ENCODE measurements at regions not wholly inside any gene's neighbourhood (a gene's known extent, or its start where the extent isn't known, plus 50 kb on each side); places are given as distances from the start of the nearest gene placed in this dataset.

DNA sequence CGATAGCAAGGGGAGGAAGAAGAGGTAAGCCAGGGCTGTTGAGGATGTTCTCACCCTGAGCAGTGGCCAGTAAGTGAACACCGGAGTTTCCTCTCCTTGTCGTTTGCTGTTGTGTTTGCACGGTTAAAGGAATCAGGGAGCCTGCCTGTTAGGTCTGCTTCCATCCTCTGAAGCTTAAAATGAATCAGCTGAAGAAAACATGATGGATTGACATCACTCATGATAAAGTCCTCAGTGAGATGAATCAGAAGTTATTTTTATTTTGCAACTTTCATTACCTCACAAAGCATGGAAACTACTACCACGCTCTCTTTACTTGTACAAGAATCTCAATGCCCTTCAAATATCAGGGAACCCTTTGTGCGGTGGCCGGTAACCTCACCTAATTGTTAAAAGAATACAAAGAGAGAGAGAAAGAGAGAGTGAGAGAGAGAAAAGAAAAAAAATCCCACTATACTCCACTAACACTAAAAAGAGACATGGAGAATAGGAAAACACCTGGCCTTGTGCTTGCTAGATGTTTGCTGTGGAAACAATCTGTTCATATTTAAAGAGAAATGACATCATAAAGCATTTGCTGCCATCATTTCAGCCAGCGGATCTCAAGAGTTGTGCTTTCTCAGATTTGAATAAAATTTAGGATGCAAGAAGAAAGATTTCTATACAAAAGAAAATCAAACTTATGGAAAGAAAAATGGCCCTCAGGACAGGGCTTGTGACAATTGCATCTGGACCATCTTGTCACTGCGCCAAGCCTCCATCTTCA is 441.6 kb upstream of the SALL1 start:
- no peaks in the 10 kb centered on the region for H3K27me3 ChIP-seq
- H3K4me1 ChIP-seq: peaks cover 58% of the 10 kb centered on the region
- no peak overlapping the region for H3K4me3 ChIP-seq
- peaks cover 21% of the 10 kb centered on the region for H3K9me3 ChIP-seq
- H3K27ac ChIP-seq: no peak overlapping the region
- no peaks in the 10 kb centered on the region for H3K36me3 ChIP-seq
- peak overlapping the region; percentile 47 for H3K4me2 ChIP-seq
- H4K20me1 ChIP-seq: no peaks in the 10 kb centered on the region
- no peak for TF ChIP-seq Cebpa-rat (IDR thresholded peaks at IDR 0.05)
- no peak overlapping the region for H3K9ac ChIP-seq

DNA sequence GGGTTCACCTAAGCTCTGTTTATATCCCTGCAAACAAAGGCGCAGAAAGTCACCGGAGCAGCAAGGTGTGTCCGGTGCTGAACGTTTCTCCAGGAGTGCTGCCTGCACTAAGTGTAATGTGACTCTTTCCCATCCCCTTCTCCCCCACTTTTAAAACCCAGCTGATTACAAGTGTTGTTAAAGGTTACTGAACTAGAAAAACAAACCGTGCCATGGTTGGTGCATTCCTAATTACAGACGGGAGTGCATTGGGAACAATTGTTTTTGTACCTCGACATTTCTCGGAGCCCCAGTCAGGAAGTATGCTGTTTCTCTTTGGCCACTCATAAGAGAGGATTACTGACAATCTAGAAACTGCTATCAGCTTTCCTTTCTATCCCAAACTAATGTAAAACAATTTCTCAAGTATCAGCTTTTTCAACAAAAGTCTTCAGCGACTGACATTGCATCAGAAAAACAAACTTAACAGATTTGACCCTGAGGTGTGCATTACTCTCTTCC is 441.0 kb upstream of the SALL1 start:
- peak overlapping the region; percentile 47 for H3K4me2 ChIP-seq
- H3K4me1 ChIP-seq: peaks cover 52% of the 10 kb centered on the region
- H3K9ac ChIP-seq: no peak overlapping the region
- peaks cover 14% of the 10 kb centered on the region for H3K9me3 ChIP-seq
- H4K20me1 ChIP-seq: no peaks in the 10 kb centered on the region
- no peaks in the 10 kb centered on the region for H3K27me3 ChIP-seq
- H3K27ac ChIP-seq: no peak overlapping the region
- H3K4me3 ChIP-seq: no peak overlapping the region
- no peaks in the 10 kb centered on the region for H3K36me3 ChIP-seq
- no peak for TF ChIP-seq Cebpa-rat (IDR thresholded peaks at IDR 0.05)

DNA sequence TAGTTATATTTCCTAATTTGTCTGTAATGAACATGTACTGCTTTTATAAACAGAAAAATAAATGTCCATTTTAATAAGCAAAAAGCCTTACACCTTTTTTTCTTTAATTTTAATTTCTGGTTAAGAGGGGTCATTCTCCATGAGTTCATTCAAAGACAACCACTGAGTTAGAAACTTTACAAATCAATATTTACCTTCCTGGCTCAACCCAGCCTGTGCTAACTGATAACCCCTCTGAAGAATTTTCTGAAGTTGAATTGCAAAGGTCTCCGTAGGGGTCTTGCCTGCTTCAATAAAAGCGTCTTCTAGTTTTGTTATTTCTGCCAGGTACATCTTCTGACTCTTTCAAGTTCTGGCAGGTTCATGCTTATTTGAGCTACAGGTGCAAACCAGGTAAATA is 440.4 kb upstream of the SALL1 start:
- TF ChIP-seq Cebpa-rat (IDR thresholded peaks at IDR 0.05): no peak

DNA sequence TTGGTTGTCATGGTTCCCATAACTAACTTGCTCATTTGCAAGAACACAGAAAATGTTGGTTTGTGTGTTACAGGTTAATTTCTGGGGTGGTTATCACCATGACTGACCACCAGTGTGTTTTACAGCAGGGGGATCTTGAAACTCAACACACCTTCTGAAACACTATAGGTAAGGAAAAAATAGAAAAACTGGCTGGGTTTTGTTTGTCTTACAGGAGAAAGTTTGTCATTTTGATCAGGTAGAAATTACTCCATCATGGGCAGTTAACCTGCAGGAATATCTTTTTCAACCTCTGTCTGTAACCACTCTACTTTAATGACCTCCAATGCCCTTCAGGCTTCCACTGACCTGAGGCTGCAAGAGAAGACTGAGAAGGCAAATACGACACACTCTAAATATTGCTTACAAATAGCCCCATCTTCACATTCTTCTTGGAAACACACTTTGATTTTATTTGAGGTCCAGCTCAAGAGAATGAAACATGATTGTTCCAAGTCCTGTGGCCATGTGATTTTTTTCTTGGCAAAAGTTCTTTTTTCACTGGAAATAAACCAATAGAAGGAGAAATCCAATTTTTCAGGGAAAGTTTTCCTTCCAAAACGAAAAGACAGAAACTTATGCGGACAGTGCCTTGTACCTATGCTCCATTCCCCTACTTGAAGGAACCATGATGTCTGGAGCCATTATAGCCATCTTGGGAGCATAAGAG is 428.7 kb upstream of the SALL1 start:
- TF ChIP-seq Cebpa-rat (IDR thresholded peaks at IDR 0.05): no peak
- no peaks in the 10 kb centered on the region for H3K9me3 ChIP-seq
- no peaks in the 10 kb centered on the region for H3K27me3 ChIP-seq

More for the DNA sequence above, 440.4 kb upstream of the SALL1 start:
- Histone ChIP-seq H3K4me2 (peak overlapping the region; percentile 47), H3K36me3 (no peaks in the 10 kb centered on the region), H4K20me1 (no peaks in the 10 kb centered on the region), H3K4me1 (peaks cover 50% of the 10 kb centered on the region), H3K9me3 (peaks cover 8% of the 10 kb centered on the region), H3K27ac (no peak overlapping the region), H3K4me3 (no peak overlapping the region), H3K27me3 (no peaks in the 10 kb centered on the region), H3K9ac (no peak overlapping the region)

DNA sequence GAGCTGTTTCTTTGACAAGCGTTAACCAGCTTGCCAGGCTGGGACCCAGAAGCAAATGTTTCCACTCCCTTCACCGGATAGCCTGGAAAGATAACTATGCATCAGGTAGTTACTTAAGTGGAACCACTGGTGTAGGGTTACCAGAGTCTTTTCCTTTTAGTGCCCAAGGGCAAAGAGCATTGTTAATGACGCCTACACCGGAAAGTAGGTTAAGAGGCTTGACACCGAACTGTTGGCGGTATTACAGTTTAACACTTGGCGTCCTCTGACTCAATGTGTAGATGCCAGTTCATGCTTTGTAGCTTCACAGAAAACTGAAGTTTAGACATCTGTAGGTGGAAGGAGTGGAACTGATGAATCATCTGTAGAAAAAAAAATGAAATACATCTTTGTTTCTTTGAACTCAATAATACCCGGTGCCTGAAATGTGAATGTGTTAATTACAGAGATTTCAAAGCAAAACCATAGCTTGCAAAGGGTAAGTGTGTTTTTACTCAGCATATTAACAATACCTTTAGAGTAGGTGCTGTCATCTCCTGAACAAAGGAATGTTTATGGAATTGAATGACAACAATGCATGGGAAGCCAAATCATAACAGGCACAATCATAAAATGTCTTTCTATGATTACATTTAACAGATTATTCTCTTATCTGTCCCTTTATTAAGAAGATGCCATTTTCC is 426.7 kb upstream of the SALL1 start:
- no peak for TF ChIP-seq Cebpa-rat (IDR thresholded peaks at IDR 0.05)
- Histone ChIP-seq H3K27me3 (no peaks in the 10 kb centered on the region), H3K4me1 (peaks cover 21% of the 10 kb centered on the region), H3K9ac (no peak overlapping the region), H4K20me1 (no peaks in the 10 kb centered on the region), H3K27ac (no peak overlapping the region), H3K9me3 (no peaks in the 10 kb centered on the region), H3K36me3 (no peaks in the 10 kb centered on the region), H3K4me3 (no peak overlapping the region), H3K4me2 (peak overlapping the region; percentile 50)

More for the DNA sequence above, 428.7 kb upstream of the SALL1 start:
- Histone ChIP-seq H3K27ac (no peak overlapping the region), H3K4me3 (no peak overlapping the region), H3K36me3 (no peaks in the 10 kb centered on the region), H3K4me2 (no peak overlapping the region), H4K20me1 (no peaks in the 10 kb centered on the region), H3K9ac (no peak overlapping the region), H3K4me1 (peaks cover 21% of the 10 kb centered on the region)

DNA sequence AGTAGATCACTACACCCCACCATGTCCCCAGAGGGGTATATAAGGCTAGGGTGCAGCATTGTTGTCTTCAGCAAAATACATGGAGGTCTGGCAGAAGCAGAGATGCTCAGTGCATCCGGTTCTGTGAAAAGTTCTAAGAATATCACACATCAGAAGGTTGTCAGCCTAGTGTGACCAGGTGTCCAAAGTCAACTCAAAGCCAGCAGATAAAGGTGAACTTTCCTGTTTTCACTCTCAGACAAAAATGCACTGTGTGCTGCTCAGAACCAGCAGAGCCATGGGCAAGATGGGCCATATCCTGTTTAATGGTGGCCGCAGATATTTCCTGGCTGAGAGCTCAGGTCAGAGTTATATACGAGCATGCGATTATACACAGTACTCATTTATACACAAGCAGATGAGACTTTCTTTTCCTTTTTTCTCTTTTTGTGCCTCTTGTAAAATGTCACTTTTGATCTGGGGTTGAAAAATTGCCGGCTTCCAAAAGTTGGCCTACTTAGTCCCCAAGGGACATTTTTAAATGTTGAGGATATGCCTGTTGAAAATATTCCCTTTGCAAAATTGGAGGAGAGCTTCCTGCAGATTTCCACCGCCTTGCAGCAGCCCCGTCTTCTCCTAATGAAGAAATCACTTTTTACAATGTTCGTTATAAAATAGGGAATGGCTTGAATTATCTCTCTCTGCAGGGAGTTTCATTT is 425.6 kb upstream of the SALL1 start:
- Histone ChIP-seq H4K20me1 (no peaks in the 10 kb centered on the region), H3K4me2 (peak overlapping the region; percentile 50), H3K27me3 (no peaks in the 10 kb centered on the region)

DNA sequence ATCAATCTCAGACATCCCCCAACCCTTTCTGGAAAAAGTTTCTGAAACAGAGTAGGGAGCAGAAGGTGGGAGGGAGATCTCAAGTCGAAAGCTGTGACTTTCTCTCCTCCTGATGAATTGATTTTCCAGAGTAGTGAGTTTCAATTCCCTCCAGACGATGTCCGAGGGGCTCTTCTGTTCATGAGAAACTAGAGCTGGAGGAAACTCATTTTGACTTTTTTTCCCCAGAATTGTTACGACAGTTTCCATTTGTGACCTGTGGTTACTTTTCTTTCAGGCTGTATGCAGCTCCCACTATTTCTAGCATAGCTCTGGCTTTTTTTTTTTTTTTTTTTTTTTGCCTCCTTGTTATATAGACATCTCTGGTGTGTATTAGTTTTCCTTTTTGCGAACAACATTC is 422.1 kb upstream of the SALL1 start:
- Histone ChIP-seq H3K9ac (no peak overlapping the region), H4K20me1 (no peaks in the 10 kb centered on the region), H3K27me3 (no peaks in the 10 kb centered on the region), H3K27ac (no peak overlapping the region), H3K36me3 (no peaks in the 10 kb centered on the region), H3K4me3 (no peak overlapping the region), H3K4me1 (peaks cover 52% of the 10 kb centered on the region), H3K4me2 (no peak overlapping the region), H3K9me3 (no peaks in the 10 kb centered on the region)
- no peak for TF ChIP-seq Cebpa-rat (IDR thresholded peaks at IDR 0.05)

More for the DNA sequence above, 425.6 kb upstream of the SALL1 start:
- no peak overlapping the region for H3K9ac ChIP-seq
- H3K4me1 ChIP-seq: peaks cover 21% of the 10 kb centered on the region
- no peak overlapping the region for H3K27ac ChIP-seq
- H3K9me3 ChIP-seq: no peaks in the 10 kb centered on the region
- no peaks in the 10 kb centered on the region for H3K36me3 ChIP-seq
- no peak for TF ChIP-seq Cebpa-rat (IDR thresholded peaks at IDR 0.05)
- H3K4me3 ChIP-seq: no peak overlapping the region

DNA sequence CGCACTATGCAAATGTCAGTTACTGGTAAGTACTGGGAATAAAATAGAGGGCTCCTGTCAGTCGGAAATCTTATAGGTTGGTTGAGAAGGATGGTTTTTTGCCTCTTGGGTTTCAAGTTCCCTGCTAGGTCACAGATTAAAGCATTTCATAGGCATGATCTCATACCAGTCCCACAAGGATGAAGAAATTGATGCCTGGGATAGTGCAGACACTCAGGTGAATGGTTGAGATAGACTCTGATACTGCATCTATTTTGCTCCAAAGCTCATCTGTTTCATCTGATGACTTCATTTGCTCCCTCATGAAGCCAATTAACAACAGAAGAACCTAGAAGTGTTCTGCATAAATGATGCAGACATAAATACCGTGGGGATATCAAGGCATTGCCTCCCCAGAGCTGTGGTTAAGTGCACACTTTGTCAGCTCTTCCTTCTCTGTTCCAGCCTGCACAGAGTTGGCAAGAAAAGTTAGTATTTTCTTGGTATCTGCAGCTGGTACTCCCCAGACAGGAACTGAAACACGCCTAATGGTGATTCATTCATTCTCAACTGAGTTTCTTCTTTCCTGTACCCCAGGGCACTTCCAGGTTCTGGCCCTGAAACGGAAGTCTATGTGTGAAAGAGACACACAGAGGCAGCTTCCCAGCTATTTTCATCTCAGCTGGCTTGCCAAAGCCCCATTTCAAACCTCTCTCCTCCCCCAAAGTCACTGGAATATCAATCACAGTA is 418.3 kb upstream of the SALL1 start:
- H3K36me3 ChIP-seq: no peaks in the 10 kb centered on the region
- no peaks in the 10 kb centered on the region for H3K27me3 ChIP-seq
- H4K20me1 ChIP-seq: no peaks in the 10 kb centered on the region
- peak overlapping the region; percentile 68 for H3K4me2 ChIP-seq
- no peak for TF ChIP-seq Cebpa-rat (IDR thresholded peaks at IDR 0.05)
- peaks cover 33% of the 10 kb centered on the region for H3K4me1 ChIP-seq
- no peak overlapping the region for H3K9ac ChIP-seq
- peak overlapping the region; percentile 32; the same call in 1 of the 2 replicates for H3K27ac ChIP-seq
- no peak overlapping the region for H3K4me3 ChIP-seq
- H3K9me3 ChIP-seq: peaks cover 4% of the 10 kb centered on the region; the same call in 1 of the 2 replicates

DNA sequence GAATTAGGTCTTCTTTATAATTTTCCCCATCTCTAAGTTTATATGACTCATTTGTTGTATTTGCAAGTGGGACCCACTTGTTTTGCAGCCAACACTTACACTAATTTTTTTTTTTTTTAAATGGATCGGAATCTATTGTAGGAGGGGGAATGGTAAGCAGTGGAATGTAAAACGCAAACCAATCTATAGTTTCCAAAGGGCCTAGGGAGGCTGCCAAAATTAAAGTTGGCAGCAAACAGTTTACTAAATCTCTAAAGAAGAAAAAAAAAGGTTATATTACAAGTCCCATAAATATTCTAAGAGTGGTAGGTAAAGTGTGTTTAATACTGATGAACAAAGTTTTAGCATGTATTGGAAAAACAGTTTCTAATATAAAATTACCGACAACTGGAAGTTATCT is 416.8 kb upstream of the SALL1 start:
- Histone ChIP-seq H3K4me2 (no peak overlapping the region), H3K4me1 (peaks cover 38% of the 10 kb centered on the region), H3K36me3 (no peaks in the 10 kb centered on the region), H3K9ac (no peak overlapping the region), H3K9me3 (peaks cover 4% of the 10 kb centered on the region; the same call in 1 of the 2 replicates), H3K27ac (no peak overlapping the region), H3K27me3 (no peaks in the 10 kb centered on the region), H4K20me1 (no peaks in the 10 kb centered on the region), H3K4me3 (no peak overlapping the region)
- no peak for TF ChIP-seq Cebpa-rat (IDR thresholded peaks at IDR 0.05)
